Ascending aorta (tissue), 2 donors: ENCODE measurements at regions not wholly inside any gene's neighbourhood (a gene's known extent, or its start where the extent isn't known, plus 50 kb on each side); places are given as distances from the start of the nearest gene placed in this dataset.
"Not testable (repeated sequence)": the region's sequence is repeated elsewhere in the genome, so short reads cannot be mapped to it uniquely, and the experiment has no call there.

Source experiments
- DNase-seq, 2 donors: peaks; one replicate each; pipeline ENCODE4 v3.0.0-alpha.2; 2019; ENCODE audit warnings: low spot score in 2 of 2
- H3K27ac ChIP-seq, 2 donors: fragments of 200-600 bp; sonication (generic); one replicate each; pipeline ENCODE4 v1.5.1; 2016 to 2017; ENCODE audit warnings: mild to moderate bottlenecking in 1 of 2
- H3K27me3 ChIP-seq: fragments of 200-600 bp; sonication (generic); one replicate; pipeline ENCODE4 v1.5.1; 2017
- H3K36me3 ChIP-seq, 2 donors: fragments of 200-600 bp; sonication (generic); one replicate each; pipeline ENCODE4 v1.5.1; 2016
- H3K4me1 ChIP-seq, 2 donors: fragments of 200-600 bp; sonication (generic); one replicate each; pipeline ENCODE4 v1.5.1; 2016 to 2017; ENCODE audit warnings: mild to moderate bottlenecking in 1 of 2
- H3K4me3 ChIP-seq, 2 donors: fragments of 200-600 bp; sonication (generic); one replicate each; pipeline ENCODE4 v1.5.1; 2016 to 2017; ENCODE audit warnings: mild to moderate bottlenecking in 1 of 2
- H3K9me3 ChIP-seq, 2 donors: fragments of 200-600 bp; sonication (generic); one replicate each; pipeline ENCODE4 v1.5.1; 2016
- intact Hi-C: fragments of 100-400 bp; cut with DNase I; formaldehyde crosslinking; loops from one replicate; pipeline ENCODE4 v1.15.1; 2023
- TF ChIP-seq, protein P1 (sequence below), 3 experiments: fragments of 200-600 bp in 2 of 3; fragments of 450-650 bp in 1 of 3; sonication (generic) in 2 of 3; IDR thresholded peaks; one replicate each; pipeline ENCODE4 v1.5.1; 2016 to 2019; ENCODE audit warnings: antibody characterized with exemption in 3 of 3, mild to moderate bottlenecking in 1 of 3, moderate library complexity in 1 of 3

DNA sequence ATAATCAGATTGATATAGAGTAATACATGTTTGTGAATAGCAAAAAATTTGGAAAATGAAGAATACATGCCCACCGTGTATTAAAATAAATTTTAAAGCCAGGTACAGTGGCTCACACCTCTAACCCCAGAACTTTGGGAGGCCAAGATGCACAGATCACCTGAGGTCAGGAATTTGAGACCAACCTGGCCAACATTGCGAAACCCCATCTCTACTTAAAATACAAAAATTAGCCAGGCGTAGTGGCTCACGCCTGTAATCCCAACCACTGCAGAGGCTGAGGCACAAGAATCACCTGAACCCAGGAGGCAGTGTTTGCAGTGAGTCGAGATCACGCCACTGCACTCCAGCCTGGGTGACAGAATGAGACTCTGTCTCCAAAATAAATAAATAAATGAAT lies 266.3 kb downstream of the SI start:
- no peak for DNase-seq
- Histone ChIP-seq H3K4me3 (no peak overlapping the region), H3K27me3 (no peaks in the 10 kb centered on the region), H3K4me1 (no peaks in the 10 kb centered on the region), H3K9me3 (no peaks in the 10 kb centered on the region), H3K36me3 (no peaks in the 10 kb centered on the region), H3K27ac (no peak overlapping the region)
- TF ChIP-seq, protein P1, sequence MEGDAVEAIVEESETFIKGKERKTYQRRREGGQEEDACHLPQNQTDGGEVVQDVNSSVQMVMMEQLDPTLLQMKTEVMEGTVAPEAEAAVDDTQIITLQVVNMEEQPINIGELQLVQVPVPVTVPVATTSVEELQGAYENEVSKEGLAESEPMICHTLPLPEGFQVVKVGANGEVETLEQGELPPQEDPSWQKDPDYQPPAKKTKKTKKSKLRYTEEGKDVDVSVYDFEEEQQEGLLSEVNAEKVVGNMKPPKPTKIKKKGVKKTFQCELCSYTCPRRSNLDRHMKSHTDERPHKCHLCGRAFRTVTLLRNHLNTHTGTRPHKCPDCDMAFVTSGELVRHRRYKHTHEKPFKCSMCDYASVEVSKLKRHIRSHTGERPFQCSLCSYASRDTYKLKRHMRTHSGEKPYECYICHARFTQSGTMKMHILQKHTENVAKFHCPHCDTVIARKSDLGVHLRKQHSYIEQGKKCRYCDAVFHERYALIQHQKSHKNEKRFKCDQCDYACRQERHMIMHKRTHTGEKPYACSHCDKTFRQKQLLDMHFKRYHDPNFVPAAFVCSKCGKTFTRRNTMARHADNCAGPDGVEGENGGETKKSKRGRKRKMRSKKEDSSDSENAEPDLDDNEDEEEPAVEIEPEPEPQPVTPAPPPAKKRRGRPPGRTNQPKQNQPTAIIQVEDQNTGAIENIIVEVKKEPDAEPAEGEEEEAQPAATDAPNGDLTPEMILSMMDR (IDR thresholded peaks at IDR 0.05) = no peak
- intact Hi-C loops = no loop called here

- Histone ChIP-seq H3K4me3 (no peak overlapping the region), H3K27ac (no peak overlapping the region), H3K4me1 (no peaks in the 10 kb centered on the region), H3K9me3 (no peaks in the 10 kb centered on the region), H3K27me3 (no peaks in the 10 kb centered on the region), H3K36me3 (no peaks in the 10 kb centered on the region)
- TF ChIP-seq, protein P1 (IDR thresholded peaks at IDR 0.05) = no peak
- DNase-seq = no peak
- intact Hi-C loops = no loop called here
Measured at GRCh38 chr3:164806188-164806587, 272.1 kb downstream of the SI start.

- intact Hi-C loops = no loop called here
- no peaks in the 10 kb centered on the region for H3K9me3 ChIP-seq
- H3K27ac ChIP-seq = no peak overlapping the region
- TF ChIP-seq, protein P1 (IDR thresholded peaks at IDR 0.05) = no peak
- no peak overlapping the region for H3K4me3 ChIP-seq
- no peak for DNase-seq
- H3K4me1 ChIP-seq = no peaks in the 10 kb centered on the region
- H3K27me3 ChIP-seq = no peaks in the 10 kb centered on the region
- H3K36me3 ChIP-seq = no peaks in the 10 kb centered on the region
Measured at GRCh38 chr3:164794099-164794498, 284.2 kb downstream of the SI start.

DNA sequence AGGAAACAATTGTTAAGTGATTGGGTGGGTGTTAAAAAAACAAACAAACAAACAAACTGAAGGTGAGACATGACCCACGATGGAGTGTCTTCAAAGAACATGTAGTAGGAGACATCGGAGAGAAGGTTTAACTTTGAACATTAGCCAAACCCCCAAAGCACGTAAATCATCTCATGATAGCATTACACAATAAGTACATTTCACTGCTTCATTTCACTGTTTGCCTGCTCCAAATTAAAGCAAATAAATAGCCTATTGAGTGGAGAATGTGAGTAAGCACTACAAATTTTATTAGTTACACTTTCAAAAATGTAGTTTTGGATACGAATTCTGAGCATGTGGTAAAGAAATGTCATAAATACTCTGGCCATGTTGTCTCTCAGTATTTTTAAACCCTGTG lies 287.0 kb downstream of the SI start:
- no peak overlapping the region for H3K4me3 ChIP-seq
- no peaks in the 10 kb centered on the region for H3K36me3 ChIP-seq
- H3K27me3 ChIP-seq = no peaks in the 10 kb centered on the region
- no peak overlapping the region for H3K27ac ChIP-seq
- DNase-seq = no peak
- intact Hi-C loops = no loop called here
- TF ChIP-seq, protein P1 (IDR thresholded peaks at IDR 0.05) = no peak
- H3K4me1 ChIP-seq = no peaks in the 10 kb centered on the region
- H3K9me3 ChIP-seq = no peaks in the 10 kb centered on the region

DNA sequence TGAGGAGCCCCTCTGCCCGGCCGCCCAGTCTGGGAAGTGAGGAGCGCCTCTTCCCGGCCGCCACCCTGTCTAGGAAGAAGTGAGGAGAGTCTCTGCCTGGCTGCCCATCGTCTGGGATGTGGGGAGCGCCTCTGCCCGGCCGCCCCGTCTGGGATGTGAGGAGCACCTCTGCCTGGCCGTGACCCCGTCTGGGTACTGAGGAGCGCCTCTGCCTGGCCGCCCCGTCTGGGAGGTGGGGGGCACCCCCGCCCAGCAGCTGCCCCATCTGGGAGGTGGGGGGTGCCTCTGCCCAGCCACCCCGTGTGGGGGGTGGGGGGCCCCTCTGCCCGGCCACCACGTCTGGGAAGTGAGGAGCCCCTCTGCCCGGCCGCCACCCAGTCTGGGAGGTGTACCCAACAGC lies 293.9 kb downstream of the SI start:
- H3K27ac ChIP-seq, H3K27me3 ChIP-seq, DNase-seq, H3K9me3 ChIP-seq, H3K4me3 ChIP-seq, H3K36me3 ChIP-seq, H3K4me1 ChIP-seq, intact Hi-C loops: not testable (repeated sequence)

DNA sequence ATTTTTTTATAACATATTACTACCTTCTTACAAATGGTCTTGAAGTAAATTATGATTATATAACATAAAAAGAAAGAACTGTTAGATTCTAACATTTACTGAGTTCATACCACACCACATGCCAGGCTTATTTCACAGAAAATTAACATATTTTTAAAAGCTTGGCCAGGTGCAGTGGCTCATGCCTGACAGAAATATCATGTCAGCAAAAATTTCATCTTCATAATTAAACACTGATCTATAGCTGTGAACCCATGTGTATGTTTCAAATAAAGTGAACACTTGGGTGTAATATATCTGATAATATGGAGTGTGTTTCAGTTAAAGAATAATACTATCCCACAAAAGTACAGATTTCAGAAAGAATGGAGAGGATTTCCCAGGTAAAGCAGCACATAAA lies 296.5 kb downstream of the SI start:
- H3K4me1 ChIP-seq = no peaks in the 10 kb centered on the region
- no peak overlapping the region for H3K27ac ChIP-seq
- no peak for DNase-seq
- no peaks in the 10 kb centered on the region for H3K36me3 ChIP-seq
- no peaks in the 10 kb centered on the region for H3K9me3 ChIP-seq
- intact Hi-C loops = no loop called here
- TF ChIP-seq, protein P1 (IDR thresholded peaks at IDR 0.05) = no peak
- no peaks in the 10 kb centered on the region for H3K27me3 ChIP-seq
- no peak overlapping the region for H3K4me3 ChIP-seq
